HG03039 (cell line): ENCODE measurements at regions not wholly inside any gene's neighbourhood (a gene's known extent, or its start where the extent isn't known, plus 50 kb on each side); places are given as distances from the start of the nearest gene placed in this dataset.
"Not testable (repeated sequence)": the region's sequence is repeated elsewhere in the genome, so short reads cannot be mapped to it uniquely, and the experiment has no call there.

Experiments
- ATAC-seq: cut with Tn5 transposase; IDR thresholded peaks from one replicate; pipeline ENCODE4 v1.9.1; 2021; ENCODE audit warnings: mild to moderate bottlenecking, moderate library complexity; ENCODE audit not compliant: unreplicated experiment

DNA sequence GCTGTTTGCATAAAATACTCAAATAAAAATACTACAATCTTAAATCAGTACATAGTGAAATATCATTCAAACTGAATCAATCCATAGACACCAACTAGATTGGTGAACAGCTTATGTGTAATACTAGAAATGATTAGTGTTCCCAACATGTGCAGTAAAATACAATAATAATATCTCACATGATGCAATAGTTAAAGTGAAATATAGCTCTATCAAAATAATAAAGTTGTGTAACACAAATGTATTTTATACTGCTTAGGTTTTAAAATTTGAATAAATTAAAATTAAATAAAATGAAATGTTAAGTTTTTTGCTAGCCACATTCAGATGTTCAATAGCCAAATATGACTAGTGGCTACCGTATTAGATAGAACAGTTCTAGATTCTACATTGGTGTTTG is 714.1 kb downstream of the ZNF385D start:
- ATAC-seq = no peak

DNA sequence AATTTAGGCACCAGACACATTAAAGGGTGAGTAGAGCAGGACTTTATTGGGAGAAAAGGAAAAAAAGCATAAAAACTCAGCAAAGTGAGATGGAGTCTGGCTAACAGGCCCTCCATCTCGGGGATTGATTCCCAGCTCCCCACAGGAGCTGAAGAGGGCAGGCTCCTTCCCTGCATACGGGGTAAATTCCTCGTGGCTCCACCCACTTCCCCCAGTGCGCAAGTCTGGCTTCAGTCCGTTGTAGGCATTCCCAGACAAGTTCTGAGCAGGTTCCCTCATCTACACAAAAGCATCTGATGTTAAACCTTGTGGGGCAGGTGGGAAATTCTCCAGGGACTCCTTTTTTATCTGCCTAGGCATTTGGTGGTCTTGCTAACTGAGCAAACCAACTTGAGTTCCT is 722.6 kb downstream of the ZNF385D start:
- no peak for ATAC-seq

DNA sequence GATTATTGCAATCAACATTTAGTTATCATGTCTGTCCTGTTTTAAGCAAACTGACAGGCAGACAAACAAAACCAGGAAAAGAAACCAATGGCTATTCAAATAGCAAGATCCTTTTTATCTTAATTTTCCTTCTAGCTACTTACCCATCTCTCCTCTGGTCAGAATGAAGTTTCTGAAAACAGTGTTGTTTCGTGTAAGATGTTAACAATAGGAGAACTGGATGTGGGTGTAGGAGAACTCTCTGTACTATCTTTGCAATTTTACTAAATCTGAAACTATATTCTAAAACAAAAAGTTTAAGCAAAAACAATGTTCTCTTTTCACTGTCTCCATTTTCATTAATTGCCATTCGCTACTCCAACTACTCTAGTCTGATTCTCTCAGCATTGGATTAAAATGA is 726.4 kb downstream of the ZNF385D start:
- no peak for ATAC-seq

DNA sequence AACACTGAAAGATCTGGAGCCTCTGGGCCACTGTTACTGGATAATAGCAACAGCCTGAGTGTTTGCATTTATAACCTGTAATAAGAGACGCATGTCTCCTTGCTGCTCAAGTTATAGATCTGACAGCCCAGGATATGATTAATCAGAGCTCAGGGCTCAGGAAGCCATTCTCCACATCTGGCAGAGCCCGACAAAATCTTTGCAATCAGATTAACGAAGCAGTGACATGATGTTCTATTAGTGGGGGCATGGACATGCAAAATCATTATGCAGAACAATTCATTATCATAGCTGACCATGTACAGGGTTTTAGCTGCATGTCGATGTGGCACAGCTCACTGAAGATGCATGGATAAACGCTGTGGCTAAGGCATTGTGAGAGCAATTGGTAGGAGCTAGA is 730.3 kb downstream of the ZNF385D start:
- no peak for ATAC-seq

DNA sequence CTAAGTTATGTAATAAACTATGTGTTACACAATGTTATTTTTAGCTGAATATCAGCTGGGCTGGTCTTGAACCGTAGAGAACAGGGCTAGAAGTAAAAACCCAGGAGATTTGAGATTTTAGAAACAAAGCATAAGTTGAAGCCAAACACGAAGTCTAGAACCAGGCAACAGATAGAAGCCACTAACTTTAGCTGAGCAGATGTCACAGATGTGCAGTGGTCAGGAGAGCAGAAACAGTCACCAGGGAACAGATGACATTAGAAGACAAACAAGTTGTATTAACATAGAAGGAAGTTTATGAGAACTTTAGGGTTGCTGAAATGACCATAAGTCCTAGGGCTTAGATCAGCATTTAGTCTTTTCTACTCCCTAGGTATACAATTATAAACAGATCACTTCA is 731.0 kb downstream of the ZNF385D start:
- no peak for ATAC-seq

DNA sequence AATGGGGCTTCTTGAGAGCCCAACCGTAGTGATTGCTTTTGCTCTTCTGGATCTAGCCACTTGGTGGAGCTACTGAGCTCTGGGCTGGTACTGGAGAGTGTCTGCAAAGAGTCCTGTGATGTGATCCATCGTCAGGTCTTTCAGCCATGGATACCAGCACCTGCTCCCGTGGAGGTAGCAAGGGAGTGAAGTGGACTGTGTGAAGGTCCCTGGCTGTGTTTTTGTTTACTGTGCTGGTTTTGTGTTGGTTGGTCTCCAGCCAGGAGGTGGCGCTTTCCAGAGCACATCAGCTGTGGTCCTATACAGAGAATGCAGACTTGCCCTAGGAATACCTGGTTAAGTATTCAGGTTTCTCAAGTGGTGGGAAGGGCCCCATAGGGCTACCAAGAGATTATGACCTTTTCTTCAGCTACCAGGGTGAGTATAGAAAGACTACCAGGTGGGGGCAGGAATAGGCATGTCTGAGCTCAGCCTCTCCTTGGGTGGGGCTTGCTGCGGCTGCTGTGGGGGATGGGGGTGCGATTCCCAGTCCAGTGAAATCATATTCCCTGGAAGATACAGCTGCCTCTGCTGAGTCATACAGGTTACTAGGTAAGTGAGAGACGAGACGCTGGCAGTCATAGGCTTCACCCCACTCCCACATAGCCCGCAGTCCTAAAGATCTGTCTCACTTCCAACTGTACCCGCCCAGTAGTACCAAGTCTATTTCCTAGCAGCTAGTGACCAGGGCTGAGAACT is 733.7 kb downstream of the ZNF385D start:
- ATAC-seq = no peak

DNA sequence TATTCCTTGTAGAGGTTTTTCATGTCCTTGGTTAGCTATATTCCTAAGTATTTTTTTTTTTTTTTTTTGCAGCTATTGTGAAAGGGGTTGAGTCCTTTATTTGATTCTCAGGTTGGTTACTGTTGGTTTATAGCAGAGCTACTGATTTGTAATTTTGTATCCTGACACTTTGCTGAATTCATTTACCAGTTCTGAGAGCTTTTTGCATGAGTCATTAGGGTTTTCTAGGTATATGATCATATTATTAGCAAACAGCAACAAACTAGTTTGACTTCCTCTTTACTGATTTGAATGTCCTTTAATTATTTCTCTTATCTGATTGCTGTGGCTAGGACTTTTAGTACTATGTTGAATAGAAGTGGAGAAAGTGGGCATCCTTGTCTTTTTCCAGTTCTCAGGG is 737.4 kb downstream of the ZNF385D start:
- ATAC-seq = no peak

DNA sequence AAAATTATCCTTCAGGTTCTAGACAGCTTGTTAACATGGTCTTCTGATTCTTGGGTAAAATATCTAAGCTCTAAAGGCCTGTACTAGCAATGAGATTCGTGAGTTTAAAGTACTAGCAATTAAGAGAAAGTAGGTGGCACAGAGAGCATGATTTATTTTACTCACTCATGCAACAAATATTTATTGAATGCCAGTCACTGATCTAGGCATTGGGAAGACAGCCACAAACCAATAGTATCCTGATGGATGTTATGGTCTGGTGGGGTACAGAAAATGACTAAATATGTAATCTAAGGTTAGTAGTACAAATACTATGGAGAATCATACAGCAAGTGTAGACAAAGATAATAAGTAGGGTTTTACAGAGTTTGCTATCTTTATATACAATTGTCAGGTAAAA is 751.3 kb downstream of the ZNF385D start:
- no peak for ATAC-seq

DNA sequence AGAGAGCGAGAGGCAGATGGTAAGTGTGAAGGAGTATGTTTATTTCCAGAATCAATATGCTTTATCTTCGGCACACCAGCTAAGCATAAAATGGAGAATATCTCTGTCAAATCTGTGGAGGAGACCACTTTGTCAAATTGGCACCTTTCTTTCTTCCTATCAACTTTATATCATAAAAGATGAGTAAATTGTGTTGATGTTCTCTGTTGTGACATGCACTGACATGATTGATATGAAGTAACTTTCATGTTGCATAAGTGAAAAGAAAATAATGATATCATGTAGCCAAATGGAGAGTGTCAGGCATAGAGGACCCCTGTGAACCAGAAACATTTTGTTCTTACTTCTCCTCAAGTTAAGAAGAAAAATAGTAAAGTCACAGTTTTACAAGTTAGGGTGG is 753.8 kb downstream of the ZNF385D start:
- ATAC-seq = no peak

DNA sequence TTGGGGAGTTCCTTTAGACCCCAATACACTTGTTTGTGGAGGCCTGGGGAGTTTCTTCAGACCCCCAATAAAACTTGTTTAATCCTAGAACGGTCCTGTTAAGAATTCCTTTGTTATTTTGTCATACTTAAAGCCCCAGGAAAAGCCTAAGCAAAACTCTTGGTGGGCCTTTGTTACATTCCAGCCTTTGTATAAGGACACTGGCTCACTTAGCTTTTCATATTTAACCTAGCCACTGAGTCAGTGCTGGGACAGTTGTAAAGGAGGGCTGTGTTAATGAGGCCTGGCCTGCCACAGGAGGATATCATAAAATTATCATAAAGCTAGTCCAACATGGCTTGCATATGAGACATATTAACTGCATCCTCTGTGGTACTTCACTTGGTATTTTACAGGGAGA is 760.1 kb downstream of the ZNF385D start:
- no peak for ATAC-seq

DNA sequence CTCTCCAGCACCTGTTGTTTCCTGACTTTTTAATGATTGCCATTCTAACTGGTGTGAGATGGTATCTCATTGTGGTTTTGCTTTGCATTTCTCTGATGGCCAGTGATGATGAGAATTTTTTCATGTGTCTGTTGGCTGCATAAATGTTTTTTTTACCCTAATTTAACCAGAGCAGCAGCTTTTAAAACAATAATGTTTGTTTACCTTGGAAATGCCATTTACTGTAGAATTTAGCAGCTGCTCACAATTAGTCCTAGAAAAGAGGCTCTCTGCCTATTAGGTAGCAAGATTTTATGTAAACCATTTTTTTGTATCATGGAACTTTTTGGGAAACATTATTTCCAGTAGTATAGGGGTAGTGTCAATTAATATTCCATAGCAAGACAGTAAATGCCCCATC is 761.4 kb downstream of the ZNF385D start:
- ATAC-seq = not testable (repeated sequence)

DNA sequence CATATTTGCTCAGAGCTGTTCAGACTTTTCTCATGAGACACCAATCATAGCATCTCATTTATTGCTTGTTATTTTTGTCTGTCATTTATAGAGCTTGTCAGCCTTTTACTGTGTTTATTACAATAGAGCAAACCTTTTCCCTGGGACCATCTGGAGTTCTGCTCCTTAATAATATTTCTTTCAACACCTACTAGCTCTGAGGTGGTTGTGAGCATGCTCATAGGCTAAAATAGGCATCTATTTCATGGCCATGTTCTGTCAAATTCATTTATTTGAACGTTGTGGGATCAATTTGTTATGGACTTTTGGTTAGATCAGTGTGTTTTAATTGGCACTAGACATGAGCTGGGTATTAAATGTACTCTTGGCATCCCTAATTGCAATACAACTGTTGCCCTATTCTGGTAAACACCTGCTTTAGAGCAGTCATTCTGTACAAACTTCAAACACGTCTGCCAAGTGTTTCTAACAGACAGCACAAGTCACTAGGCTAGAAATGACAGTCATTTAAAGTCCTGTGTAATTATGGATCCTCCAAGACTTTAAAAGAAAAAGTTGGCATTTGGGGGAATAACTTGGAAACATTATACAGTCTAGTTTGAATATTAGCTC is 766.3 kb downstream of the ZNF385D start:
- ATAC-seq = no peak

DNA sequence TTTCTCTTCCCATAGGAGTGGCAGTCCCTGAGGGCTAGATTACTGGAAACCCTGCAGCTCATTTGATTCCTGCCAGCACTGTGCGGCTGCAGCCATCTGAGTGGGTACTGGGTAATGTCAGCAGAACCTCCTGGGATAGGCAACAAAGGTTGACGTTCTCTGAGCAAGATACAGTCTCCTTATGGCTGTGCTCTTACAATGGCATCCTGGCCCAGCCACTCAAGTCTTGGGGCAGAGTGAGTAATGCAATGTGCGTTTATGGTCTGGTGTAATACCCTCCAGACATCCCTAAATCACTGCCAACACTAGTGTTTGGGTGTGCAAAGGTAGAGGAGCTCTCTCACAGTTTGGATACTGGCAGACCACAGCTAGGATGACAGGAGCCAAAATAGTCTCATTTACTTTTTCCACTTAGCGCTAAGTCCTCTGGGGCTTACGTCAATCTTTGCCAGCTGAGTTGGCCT is 775.8 kb downstream of the ZNF385D start:
- no peak for ATAC-seq

DNA sequence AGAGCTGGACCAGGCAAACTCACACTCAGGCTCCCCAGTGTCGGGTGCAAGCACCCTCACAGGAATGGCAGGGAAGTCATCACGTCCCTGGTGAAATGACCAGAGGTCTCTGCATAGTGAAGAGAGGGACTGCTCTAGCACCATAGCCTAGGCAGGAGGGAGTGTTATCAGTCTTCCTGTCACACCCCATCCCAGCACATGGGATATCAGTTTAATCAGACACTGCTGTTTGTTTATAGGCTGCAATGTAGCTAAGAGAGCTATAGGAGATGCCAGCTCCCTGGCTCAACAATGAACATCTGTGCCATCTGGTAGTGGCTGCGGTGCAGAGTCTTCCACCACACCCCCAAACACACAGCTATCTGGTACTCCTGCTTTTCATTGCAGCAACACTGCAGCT is 776.6 kb downstream of the ZNF385D start:
- no peak for ATAC-seq

DNA sequence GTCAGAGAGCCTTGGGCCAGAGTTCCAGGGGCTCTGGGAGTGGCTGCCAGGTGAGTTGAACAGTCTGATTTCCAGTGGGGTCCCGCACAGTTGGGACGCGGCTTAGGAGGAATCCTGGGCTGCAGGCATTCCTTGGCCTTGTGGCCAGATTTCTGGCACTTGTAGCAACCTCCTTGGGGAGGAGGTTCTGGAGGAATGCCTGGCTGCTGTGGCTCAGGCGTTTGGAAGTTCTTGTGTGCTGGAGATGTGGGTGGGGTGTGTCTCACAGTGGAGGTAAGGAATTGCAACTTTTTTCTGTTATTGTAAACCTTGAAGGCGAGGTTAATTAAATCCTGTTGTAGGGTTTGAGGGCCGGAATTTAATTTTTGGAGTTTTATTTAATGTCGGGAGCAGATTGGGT is 780.2 kb downstream of the ZNF385D start:
- ATAC-seq = not testable (repeated sequence)

DNA sequence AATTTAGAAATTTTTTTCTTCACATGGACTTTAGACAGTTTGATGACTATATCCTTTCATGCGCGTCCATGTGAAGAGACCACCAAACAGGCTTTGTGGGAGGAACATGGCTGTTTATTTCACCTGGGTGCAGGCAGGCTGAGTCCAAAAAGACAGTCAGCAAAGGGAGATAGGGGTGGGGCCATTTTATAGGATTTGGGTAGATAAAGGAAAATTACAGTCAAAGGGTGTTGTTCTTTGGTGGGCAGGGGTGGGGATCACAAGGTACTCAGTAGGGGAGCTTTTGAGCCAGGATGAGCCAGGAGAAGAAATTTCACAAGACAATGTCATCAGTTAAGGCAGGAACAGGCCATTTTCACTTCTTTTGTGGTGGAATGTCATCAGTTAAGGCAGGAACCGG is 781.5 kb upstream of the SGO1 start:
- not testable (repeated sequence) for ATAC-seq

DNA sequence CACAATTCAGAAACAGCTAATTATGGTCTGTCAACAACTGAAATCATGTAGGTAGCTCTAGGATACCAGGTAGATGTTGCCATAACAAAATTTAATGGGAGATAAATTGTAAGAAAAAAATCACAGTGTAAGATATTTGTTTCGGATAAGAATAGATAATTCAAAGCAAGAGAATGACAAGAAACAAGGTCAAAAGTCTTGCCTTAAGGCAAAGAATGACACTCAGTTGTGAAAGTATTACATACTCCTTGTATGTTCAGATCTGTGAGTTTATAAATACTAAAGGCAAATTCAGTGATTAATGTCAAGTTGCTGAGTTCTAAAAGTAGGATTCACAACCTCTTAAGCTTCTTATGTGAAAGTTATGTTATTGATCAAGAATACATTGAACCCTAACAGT is 772.2 kb upstream of the SGO1 start:
- no peak for ATAC-seq

DNA sequence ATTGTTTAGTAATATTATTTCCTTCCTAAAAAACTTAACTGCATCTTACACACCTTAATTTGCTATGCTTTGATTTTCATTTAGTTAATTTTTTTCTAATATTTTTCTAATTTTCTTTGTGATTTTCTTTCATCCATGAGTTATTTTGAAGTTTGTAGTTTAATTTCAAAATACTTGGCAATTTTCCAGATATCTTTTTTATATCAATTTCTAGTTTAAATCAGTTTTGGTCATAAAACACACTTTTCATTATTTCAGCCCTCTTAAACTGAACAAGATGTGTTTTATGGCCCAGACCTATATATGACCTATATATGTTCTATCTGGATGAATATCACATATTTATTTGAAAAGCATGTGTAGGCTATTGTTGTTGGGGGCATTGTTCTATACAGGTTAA is 759.9 kb upstream of the SGO1 start:
- no peak for ATAC-seq

DNA sequence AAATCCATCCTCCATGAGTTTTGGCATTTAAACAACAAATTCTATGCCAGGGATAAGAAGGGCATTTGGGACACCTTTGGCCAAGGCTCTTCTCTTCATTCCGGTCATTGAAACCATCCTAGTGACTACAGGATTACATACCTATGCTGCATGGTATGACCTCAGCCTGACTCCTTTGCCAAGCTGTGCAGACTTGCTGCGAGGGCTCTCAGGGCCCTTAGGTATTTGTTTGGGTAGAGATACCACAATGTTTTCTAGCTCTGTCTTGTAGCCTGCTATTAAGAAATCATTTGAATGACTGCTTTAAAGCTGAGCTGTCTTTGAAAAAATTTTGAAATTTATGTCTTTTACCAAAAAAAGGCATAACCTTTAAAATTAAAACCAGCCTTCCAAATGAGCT is 749.8 kb upstream of the SGO1 start:
- no peak for ATAC-seq

DNA sequence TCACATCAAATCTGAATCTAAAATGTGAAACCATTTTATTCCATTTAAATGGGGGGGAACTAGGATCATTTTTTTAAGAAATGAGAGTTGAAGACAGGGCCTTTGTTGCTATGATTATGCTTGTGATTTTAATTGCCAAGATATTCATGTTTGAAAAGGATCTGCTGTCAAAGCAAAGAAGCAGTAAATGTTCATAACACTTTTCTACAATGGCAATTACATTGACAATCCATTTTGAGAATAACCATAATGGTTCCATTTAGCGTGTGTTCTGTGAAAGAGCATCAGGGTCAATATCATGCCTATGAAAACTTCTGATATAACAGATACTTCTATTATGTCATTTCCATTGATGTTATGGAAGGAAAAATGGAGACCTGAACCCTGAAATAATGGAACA is 745.8 kb upstream of the SGO1 start:
- ATAC-seq = no peak

DNA sequence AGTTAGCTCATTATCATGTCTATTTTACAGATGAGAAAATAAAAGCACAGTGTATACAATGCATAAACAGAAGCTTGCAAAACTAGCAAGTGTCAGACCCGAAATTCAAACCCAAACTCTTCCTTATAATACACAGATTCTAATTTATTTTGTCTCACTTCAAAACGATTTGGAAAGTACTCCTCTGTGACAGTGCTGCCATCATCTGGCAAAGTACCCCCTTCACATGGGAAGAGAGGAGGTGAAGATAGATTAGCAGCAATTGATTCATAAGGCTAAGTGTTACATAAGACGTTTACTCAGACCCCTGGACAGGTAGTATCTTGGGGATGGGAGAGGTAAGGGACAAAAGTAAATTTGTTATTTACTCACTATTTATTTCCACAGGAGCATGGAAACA is 744.0 kb upstream of the SGO1 start:
- ATAC-seq = no peak

DNA sequence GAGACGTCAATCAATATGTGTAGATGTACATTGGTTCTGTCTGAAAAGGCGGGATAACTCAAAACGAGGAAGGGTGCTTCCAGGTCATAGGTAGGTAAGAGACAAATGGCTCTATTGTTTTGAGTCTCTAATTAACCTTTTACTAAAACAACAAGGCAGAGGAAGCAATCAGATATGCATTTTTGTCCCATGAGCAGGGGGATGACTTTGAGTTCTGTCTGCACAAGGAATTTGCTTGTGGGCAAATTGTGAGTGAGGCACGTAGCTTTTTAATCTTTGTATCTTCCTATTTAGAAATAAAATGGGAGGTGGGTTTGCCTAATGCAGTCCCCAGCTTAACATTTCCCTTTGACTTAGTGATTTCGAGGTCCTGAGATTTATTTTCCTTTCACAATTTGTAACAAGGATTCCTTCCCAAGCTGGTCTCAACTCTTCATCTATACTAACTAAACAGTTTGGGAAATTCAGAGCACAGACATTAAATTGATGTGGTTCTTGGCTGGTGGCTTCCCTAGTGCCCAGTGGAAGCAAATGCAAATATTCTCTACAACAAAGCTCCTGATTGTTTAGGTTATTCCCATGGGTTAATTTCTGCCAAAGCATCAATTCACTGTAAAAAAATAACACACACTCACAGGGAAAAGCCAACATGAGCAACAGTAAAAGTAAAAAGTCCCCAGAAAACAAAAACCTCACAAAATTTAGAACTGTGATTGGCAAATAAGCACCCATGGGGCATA is 738.8 kb upstream of the SGO1 start:
- no peak for ATAC-seq
